ENCODE measurements at regions not wholly inside any gene's neighbourhood (a gene's known extent, or its start where the extent isn't known, plus 50 kb on each side); places are given as distances from the start of the nearest gene placed in this dataset.

GRCh38 chr10:85445702-85446101, 920.9 kb downstream of the GRID1 start:
- DNase-seq (no peak), ATAC-seq (no peak)
- intact Hi-C loops (cut with DNase I): no loop called here
- Histone ChIP-seq H3K36me3 (replicated peaks in 1 of 2; ENCODE audit: insufficient read depth in 1 of 2, low read depth in 2 of 2) (no peaks in the 10 kb centered on the region), H3K27ac (no peak overlapping the region), H3K4me3 (no peak overlapping the region), H3K4me1 (no peaks in the 10 kb centered on the region), H3K9me3 (no peaks in the 10 kb centered on the region), H3K27me3 (no peaks in the 10 kb centered on the region)
- no peak for TF ChIP-seq POLR2A (IDR thresholded peaks at IDR 0.05)
- TF ChIP-seq CTCF (IDR thresholded peaks at IDR 0.05): no peak
- WGBS, 2 donors: 49% methylated on average over 2 of the region's 2 CpGs

- ATAC-seq: no peak
- no peaks in the 10 kb centered on the region for H3K36me3 ChIP-seq (replicated peaks in 1 of 2; ENCODE audit: insufficient read depth in 1 of 2, low read depth in 2 of 2)
- no peak for DNase-seq
- H3K4me3 ChIP-seq: no peak overlapping the region
- H3K27ac ChIP-seq: no peak overlapping the region
- H3K9me3 ChIP-seq: no peaks in the 10 kb centered on the region
- H3K27me3 ChIP-seq: no peaks in the 10 kb centered on the region
- 54 to 60% methylated on average over 2 of the region's 2 CpGs for WGBS, 2 donors
- no peaks in the 10 kb centered on the region for H3K4me1 ChIP-seq
- TF ChIP-seq CTCF (IDR thresholded peaks at IDR 0.05) (no peak), POLR2A (IDR thresholded peaks at IDR 0.05) (no peak)
- intact Hi-C loops (cut with DNase I): no loop called here
Observed at GRCh38 chr10:85446827-85447226, 919.8 kb downstream of the GRID1 start.

GRCh38 chr10:85447690-85448089, 918.9 kb downstream of the GRID1 start:
- 50 to 60% methylated on average over 1 of the region's 1 CpG for WGBS, 2 donors
- TF ChIP-seq POLR2A (IDR thresholded peaks at IDR 0.05) (no peak), CTCF (IDR thresholded peaks at IDR 0.05) (no peak)
- Histone ChIP-seq H3K36me3 (replicated peaks in 1 of 2; ENCODE audit: insufficient read depth in 1 of 2, low read depth in 2 of 2) (no peaks in the 10 kb centered on the region), H3K27me3 (no peaks in the 10 kb centered on the region), H3K9me3 (no peaks in the 10 kb centered on the region), H3K27ac (no peak overlapping the region), H3K4me1 (no peaks in the 10 kb centered on the region), H3K4me3 (no peak overlapping the region)
- DNase-seq: no peak
- ATAC-seq: no peak
- intact Hi-C loops (cut with DNase I): no loop called here

GRCh38 chr10:85448716-85449115, 917.9 kb downstream of the GRID1 start:
- Histone ChIP-seq H3K4me3 (no peak overlapping the region), H3K36me3 (replicated peaks in 1 of 2; ENCODE audit: insufficient read depth in 1 of 2, low read depth in 2 of 2) (no peaks in the 10 kb centered on the region), H3K27me3 (no peaks in the 10 kb centered on the region), H3K27ac (no peak overlapping the region), H3K9me3 (no peaks in the 10 kb centered on the region), H3K4me1 (no peaks in the 10 kb centered on the region)
- intact Hi-C loops (cut with DNase I): no loop called here
- DNase-seq: no peak
- ATAC-seq: no peak
- no peak for TF ChIP-seq CTCF (IDR thresholded peaks at IDR 0.05)
- no peak for TF ChIP-seq POLR2A (IDR thresholded peaks at IDR 0.05)
- WGBS, 2 donors: 65 to 73% methylated on average over 5 of the region's 5 CpGs

- H3K9me3 ChIP-seq: no peaks in the 10 kb centered on the region
- no peak overlapping the region for H3K4me3 ChIP-seq
- no peak for ATAC-seq
- intact Hi-C loops (cut with DNase I): no loop called here
- TF ChIP-seq CTCF (IDR thresholded peaks at IDR 0.05): no peak
- TF ChIP-seq POLR2A (IDR thresholded peaks at IDR 0.05): no peak
- no peaks in the 10 kb centered on the region for H3K36me3 ChIP-seq (replicated peaks in 1 of 2; ENCODE audit: insufficient read depth in 1 of 2, low read depth in 2 of 2)
- H3K4me1 ChIP-seq: no peaks in the 10 kb centered on the region
- H3K27ac ChIP-seq: no peak overlapping the region
- WGBS, 2 donors: 73 to 77% methylated on average over 1 of the region's 1 CpG
- DNase-seq: no peak
- H3K27me3 ChIP-seq: no peaks in the 10 kb centered on the region
Observed at GRCh38 chr10:85454386-85454785, 912.2 kb downstream of the GRID1 start.
